Lung (tissue), 11 donors: ENCODE measurements at regions not wholly inside any gene's neighbourhood (a gene's known extent, or its start where the extent isn't known, plus 50 kb on each side); places are given as distances from the start of the nearest gene placed in this dataset.
A peak's percentile ranks its signal among the peaks of the same experiment; 100 is the strongest.

Experiments
- ATAC-seq: fragments of 200-7000 bp; cut with Tn5 transposase; one replicate; pipeline ENCODE4 v1.9.1; 2020; ENCODE audit warnings: moderate number of reproducible peaks; ENCODE audit not compliant: insufficient read depth, low FRiP score
- DNase-seq, 3 donors: peaks; one replicate each; pipeline ENCODE4 v3.0.0-alpha.2; 2013 to 2017
- H3K27ac ChIP-seq, 2 donors: one replicate each; pipeline ENCODE4 v1.5.1; 2013; ENCODE audit warnings: mild to moderate bottlenecking in 2 of 2, moderate library complexity in 2 of 2, control low read depth in 1 of 2, inconsistent platforms in 1 of 2, low read depth in 1 of 2, low read length in 1 of 2
- H3K27me3 ChIP-seq, 3 donors: one replicate each; pipeline ENCODE4 v1.5.1; 2013; ENCODE audit warnings: low read length in 2 of 3; ENCODE audit not compliant: control insufficient read depth in 3 of 3, insufficient read depth in 3 of 3
- H3K36me3 ChIP-seq, 4 donors: one replicate each; pipeline ENCODE4 v1.5.1; 2013; ENCODE audit warnings: low read length in 4 of 4, mild to moderate bottlenecking in 1 of 4, moderate library complexity in 1 of 4; ENCODE audit not compliant: control insufficient read depth in 4 of 4, insufficient read depth in 4 of 4
- H3K4me1 ChIP-seq, 5 donors: one replicate each; pipeline ENCODE4 v1.5.1; 2013; ENCODE audit warnings: low read length in 5 of 5, mild to moderate bottlenecking in 2 of 5, moderate library complexity in 1 of 5; ENCODE audit not compliant: control insufficient read depth in 5 of 5, insufficient read depth in 5 of 5
- H3K4me3 ChIP-seq: one replicate; pipeline ENCODE4 v1.5.1; 2013; ENCODE audit warnings: mild to moderate bottlenecking, control low read depth, moderate library complexity
- H3K9ac ChIP-seq, 2 donors: one replicate each; pipeline ENCODE4 v1.5.1; 2013; ENCODE audit warnings: low read length in 2 of 2, control low read depth in 1 of 2; ENCODE audit not compliant: insufficient read depth in 1 of 2
- H3K9me3 ChIP-seq, 4 donors: one replicate each; pipeline ENCODE4 v1.5.1; 2013; ENCODE audit warnings: low read length in 3 of 4, mild to moderate bottlenecking in 1 of 4, moderate library complexity in 1 of 4; ENCODE audit not compliant: control insufficient read depth in 4 of 4, insufficient read depth in 3 of 4
- CTCF ChIP-seq: IDR thresholded peaks from 2 replicates; pipeline ENCODE4 v1.5.1; 2012; ENCODE audit warnings: mild to moderate bottlenecking; ENCODE audit errors: control extremely low read depth, extremely low read depth
- WGBS, 2 donors: extraction: QIAGEN DNeasy Blood & Tissue Kit; methylation state at CpG; one replicate each; pipeline ENCODE4 v1.1.7; 2013; 5-methylcytosine and 5-hydroxymethylcytosine counted together
- donor health status: control.
- donor health status: control.
- donor health status: Bipolar disorder and iron deficiency.
- donor health status: healthy.
- donor health status: DM: yes; HTN: yes; CAD: no.

GRCh38 chr10:57786850-57787750, 480.6 kb downstream of the IPMK start:
- no peaks in the 10 kb centered on the region for H3K4me1 ChIP-seq
- no peak for ATAC-seq
- H3K27ac ChIP-seq: no peak overlapping the region
- H3K36me3 ChIP-seq: no peaks in the 10 kb centered on the region
- no peak overlapping the region for H3K9ac ChIP-seq
- no peaks in the 10 kb centered on the region for H3K27me3 ChIP-seq
- H3K4me3 ChIP-seq: no peak overlapping the region
- no peak for DNase-seq
- no peak for TF ChIP-seq CTCF
- 32 to 42% methylated on average over 6 of the region's 6 CpGs for WGBS, 2 donors
- H3K9me3 ChIP-seq: peaks cover 0 to 2% (median 0%) of the 10 kb centered on the region in 4 donors

DNA sequence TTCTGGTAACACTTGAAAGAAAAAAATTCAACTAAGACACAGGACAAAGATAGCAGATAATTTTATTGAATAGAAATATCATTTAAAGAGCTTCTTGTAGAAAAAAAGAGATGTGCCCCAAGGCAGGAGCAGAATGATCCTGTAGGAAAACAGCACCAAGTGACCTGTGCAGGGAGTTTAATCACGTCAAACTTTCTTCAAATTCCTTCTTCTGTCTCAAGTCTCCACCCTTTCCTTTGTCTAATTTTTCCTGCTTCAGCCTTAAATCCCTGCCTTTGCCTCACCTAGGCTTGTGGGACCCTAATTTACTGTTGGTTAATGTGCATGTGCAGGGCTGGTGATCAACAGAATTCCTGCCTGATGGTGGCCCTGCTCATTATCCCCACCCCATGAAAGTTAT, 481.4 kb downstream of the IPMK start:
- Histone ChIP-seq H3K9me3 (peaks cover 0 to 2% (median 0%) of the 10 kb centered on the region in 4 donors), H3K9ac (no peak overlapping the region), H3K27ac (no peak overlapping the region), H3K4me3 (no peak overlapping the region), H3K4me1 (no peaks in the 10 kb centered on the region), H3K36me3 (no peaks in the 10 kb centered on the region), H3K27me3 (no peaks in the 10 kb centered on the region)
- WGBS, 2 donors: 35 to 41% methylated on average over 1 of the region's 1 CpG
- DNase-seq: no peak
- no peak for ATAC-seq
- no peak for TF ChIP-seq CTCF

DNA sequence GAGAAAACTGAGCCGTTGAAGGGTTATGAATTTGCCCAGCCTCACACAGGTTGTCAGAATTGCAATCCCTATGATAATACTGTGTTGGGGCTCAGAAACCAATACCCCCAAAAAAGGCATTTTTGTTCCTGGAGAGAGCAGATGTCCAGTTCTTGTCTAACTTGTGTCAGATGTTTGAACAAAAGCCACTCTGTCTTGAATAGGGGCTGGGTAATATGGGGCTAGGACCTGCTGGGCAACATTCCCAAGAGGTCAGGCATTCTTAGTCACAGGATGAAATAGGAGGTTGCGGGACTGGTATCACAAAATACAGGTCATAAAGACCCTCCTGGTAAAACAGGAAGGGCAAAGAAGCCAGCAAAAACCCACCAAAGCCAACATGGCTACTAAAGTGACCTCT, 482.1 kb downstream of the IPMK start:
- Histone ChIP-seq H3K9me3 (peaks cover 0 to 2% (median 0%) of the 10 kb centered on the region in 4 donors), H3K9ac (no peak overlapping the region), H3K36me3 (no peaks in the 10 kb centered on the region), H3K4me3 (no peak overlapping the region), H3K4me1 (no peaks in the 10 kb centered on the region), H3K27ac (no peak overlapping the region), H3K27me3 (no peaks in the 10 kb centered on the region)
- no peak for TF ChIP-seq CTCF
- no peak for ATAC-seq
- DNase-seq: peak in 1 of 3 donors; percentile 10
- 76 to 84% methylated on average over 2 of the region's 2 CpGs for WGBS, 2 donors
